ENCODE measurements at regions not wholly inside any gene's neighbourhood (a gene's known extent, or its start where the extent isn't known, plus 50 kb on each side); places are given as distances from the start of the nearest gene placed in this dataset.
"Not testable (repeated sequence)": the region's sequence is repeated elsewhere in the genome, so short reads cannot be mapped to it uniquely, and the experiment has no call there.

GRCh38 chr17:31787857-31788570 is 71.0 kb downstream of the COPRS start:
- DNase-seq (ENCODE audit: low spot score) = peak; percentile 76
- peak overlapping the region; percentile 41 to 69 for H3K27ac ChIP-seq
- TF ChIP-seq CTCF (IDR thresholded peaks at IDR 0.05) = no peak
- H3K4me3 ChIP-seq = no peak overlapping the region

- H3K4me3 ChIP-seq = no peak overlapping the region
- no peak for TF ChIP-seq CTCF (IDR thresholded peaks at IDR 0.05)
- no peak for DNase-seq (ENCODE audit: low spot score)
- H3K27ac ChIP-seq = no peak overlapping the region
Measured at GRCh38 chr17:31786796-31787481, 72.1 kb downstream of the COPRS start.

GRCh38 chr17:31780483-31780882 is 78.6 kb downstream of the COPRS start:
- Histone ChIP-seq H3K4me3 (no peak overlapping the region), H3K27ac (no peak overlapping the region)
- DNase-seq (ENCODE audit: low spot score) = no peak
- no peak for TF ChIP-seq CTCF (IDR thresholded peaks at IDR 0.05)

DNA sequence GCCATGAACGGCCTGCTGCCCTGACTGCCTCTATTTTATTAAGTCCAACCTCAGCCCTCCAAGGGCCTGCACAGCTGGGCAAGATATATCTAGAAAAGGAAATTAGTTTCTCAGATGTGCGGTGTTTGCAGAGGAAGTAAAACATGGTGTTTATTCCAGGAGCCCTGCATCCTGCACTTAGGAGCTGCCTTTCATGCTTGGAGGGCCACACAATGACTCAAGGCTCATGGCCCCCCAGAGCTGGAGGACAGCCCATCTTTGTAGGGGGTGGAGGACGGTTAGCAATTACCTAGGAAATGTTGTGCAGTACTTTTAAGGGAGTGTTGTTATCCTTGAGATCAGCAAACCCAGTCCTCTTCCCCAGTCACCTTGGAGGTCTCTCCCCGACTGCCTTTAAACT is 80.5 kb downstream of the COPRS start:
- TF ChIP-seq CTCF (IDR thresholded peaks at IDR 0.05) = no peak
- H3K4me3 ChIP-seq = no peak overlapping the region
- H3K27ac ChIP-seq = no peak overlapping the region
- DNase-seq (ENCODE audit: low spot score) = no peak

DNA sequence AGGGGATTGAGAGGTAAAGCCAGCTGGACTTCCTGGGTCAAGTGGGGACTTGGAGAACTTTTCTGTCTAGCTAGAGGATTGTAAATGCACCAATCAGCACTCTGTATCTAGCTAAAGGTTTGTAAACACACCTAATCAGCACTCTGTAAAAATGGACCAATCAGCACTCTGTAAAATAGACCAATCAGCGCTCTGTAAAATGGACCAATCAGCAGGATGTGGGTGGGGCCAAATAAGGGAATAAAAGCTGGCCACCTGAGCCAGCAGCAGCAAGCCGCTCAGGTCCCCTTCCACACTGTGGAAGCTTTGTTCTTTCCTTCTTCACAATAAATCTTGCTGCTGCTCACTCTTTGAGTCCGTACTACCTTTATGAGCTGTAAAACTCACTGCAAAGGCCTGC is 87.7 kb downstream of the COPRS start:
- H3K4me3 ChIP-seq; DNase-seq (ENCODE audit: low spot score): not testable (repeated sequence)
- H3K27ac ChIP-seq = peak overlapping the region in 1 of 2 donors; percentile 10

DNA sequence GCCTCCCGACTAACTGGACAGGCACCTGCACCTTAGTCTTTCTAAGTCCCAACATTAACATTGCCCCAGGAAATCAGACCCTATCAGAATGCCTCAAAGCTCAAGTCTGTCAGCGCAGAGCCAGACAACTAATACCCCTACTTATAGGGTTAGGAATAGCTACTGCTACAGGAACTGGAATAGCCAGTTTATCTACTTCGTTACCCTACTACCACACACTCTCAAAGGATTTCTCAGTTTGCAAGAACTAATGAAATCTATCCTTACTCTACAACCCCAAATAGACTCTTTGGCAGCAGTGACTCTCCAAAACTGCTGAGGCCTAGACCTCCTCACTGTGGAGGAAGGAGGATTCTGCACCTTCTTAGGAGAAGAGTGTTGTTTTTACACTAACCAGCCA is 88.5 kb downstream of the COPRS start:
- not testable (repeated sequence) for DNase-seq (ENCODE audit: low spot score); H3K27ac ChIP-seq; H3K4me3 ChIP-seq

DNA sequence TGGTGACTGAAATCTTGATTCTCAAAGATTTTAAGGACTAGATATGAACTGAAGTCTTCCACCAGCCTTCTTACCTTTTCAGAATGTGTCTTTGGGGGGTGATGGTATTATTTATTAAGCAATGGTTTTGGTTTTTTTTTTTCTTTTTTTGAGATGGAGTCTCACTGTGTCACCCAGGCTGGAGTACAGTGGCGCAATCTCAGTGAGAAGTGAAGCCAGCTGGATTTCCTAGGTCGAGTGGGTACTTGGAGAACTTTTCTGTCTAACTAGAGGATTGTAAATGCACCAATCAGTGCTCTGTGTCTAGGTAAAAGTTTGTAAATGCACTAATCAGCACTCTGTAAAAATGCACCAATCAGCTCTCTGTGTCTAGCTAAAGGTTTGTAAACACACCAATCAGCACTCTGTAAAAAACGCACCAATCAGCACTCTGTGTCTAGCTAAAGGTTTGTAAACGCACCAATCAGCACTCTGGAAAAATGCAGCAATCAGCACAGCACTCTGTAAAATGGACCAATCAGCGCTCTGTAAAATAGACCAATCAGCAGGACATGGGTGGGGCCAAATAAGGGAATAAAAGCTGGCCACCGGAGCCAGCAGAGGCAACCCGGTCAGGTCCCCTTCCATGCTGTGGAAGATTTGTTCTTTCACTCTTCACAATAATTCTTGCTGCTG is 97.1 kb downstream of the COPRS start:
- H3K27ac ChIP-seq; DNase-seq (ENCODE audit: low spot score); H3K4me3 ChIP-seq: not testable (repeated sequence)

DNA sequence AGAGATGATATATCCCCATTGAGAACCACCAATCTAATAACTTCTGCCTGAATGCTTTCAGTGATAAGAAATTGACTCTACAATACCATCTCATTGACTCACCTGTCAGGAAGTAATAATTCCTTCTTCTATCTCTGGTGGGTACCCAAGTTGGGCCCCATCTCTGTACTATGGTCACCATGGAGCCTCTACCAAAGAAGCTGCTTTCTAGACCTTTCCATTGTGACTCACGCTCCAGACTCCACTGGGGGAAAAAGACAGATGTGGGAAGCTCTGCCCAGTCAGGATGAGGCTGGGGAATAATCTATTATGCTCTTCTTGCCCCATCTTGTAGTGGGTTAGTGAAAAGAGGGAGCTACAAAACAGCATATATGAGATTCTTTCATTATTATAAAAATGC is 100.4 kb downstream of the COPRS start:
- no peak for DNase-seq (ENCODE audit: low spot score)
- no peak overlapping the region for H3K4me3 ChIP-seq
- no peak for TF ChIP-seq CTCF (IDR thresholded peaks at IDR 0.05)

More for the DNA sequence above, 100.4 kb downstream of the COPRS start:
- H3K27ac ChIP-seq = no peak overlapping the region
